HCT116 (cell line): ENCODE measurements at regions not wholly inside any gene's neighbourhood (a gene's known extent, or its start where the extent isn't known, plus 50 kb on each side); places are given as distances from the start of the nearest gene placed in this dataset.

Experiments used
- CEBPB ChIP-seq: IDR thresholded peaks from 2 replicates; pipeline ENCODE4 v1.6.1; 2012; ENCODE audit warnings: low read depth
- CTCF ChIP-seq, 3 experiments: fragments of 200-600 bp in 1 of 3; sonication (generic) in 1 of 3; IDR thresholded peaks in 2 of 3; conservative IDR thresholded peaks in 1 of 3; 2 replicates each; pipeline ENCODE4 v1.5.1; 2012 to 2017; ENCODE audit warnings: low read depth in 2 of 3, low read length in 2 of 3, antibody characterized with exemption in 1 of 3, borderline replicate concordance in 1 of 3, control low read depth in 1 of 3, mild to moderate bottlenecking in 1 of 3, mixed read lengths in 1 of 3, mixed run types in 1 of 3, moderate library complexity in 1 of 3; ENCODE audit not compliant: insufficient read depth in 1 of 3
- EGR1 ChIP-seq: IDR thresholded peaks from 2 replicates; pipeline ENCODE4 v1.6.1; 2012; ENCODE audit warnings: low read depth
- EZH2 ChIP-seq: fragments of 200-600 bp; sonication (generic); IDR thresholded peaks from 2 replicates; pipeline ENCODE4 v1.6.1; 2017; ENCODE audit warnings: antibody characterized with exemption, mixed run types
- EZH2phosphoT487 ChIP-seq: fragments of 200-600 bp; IDR thresholded peaks from 2 replicates; pipeline ENCODE4 v1.6.1; 2018; ENCODE audit warnings: antibody characterized with exemption, borderline replicate concordance
- POLR2A ChIP-seq: IDR thresholded peaks from 2 replicates; pipeline ENCODE4 v1.7.0; 2011; ENCODE audit warnings: borderline replicate concordance; ENCODE audit not compliant: insufficient read depth, insufficient read length; ENCODE audit errors: extremely low read depth
- RAD21 ChIP-seq: IDR thresholded peaks from 2 replicates; pipeline ENCODE4 v1.6.1; 2012; ENCODE audit warnings: low read depth, mild to moderate bottlenecking
- SIN3A ChIP-seq: IDR thresholded peaks from 2 replicates; pipeline ENCODE4 v1.6.1; 2012; ENCODE audit warnings: low read depth

DNA sequence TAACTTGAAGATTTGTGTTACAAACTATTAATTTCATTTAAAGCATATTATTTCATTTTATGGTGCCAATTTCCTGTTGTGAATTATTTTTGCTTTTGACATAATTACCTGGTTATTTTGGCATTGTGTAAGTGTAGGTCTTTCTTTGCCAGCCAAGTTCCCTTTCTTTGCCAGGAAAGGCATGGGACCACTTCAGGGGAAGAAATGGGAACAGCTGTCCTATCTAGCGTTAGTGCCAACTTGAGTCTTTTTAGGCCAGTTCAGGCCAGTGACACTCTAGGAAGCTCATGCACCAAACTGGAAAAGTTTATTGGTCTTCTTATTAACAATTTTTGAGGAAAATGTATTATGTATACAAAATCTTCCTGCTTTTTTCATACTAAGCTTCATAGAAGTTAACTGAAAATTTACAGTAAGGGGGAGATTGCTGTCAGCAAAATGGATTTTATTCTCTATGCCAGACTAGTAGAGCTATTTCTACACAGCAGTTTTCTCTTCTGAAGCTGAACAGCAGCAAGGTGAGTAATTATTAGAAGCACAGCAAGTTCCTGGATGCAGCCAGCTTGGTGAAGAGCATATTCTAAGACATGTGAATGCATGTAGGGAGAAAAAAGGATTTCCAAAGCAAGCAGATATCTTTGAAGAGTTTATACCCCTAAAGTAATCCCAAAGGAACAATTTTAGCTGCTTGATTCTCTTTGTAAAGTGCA, 914.6 kb upstream of the ADGRL4 start:
- TF ChIP-seq EGR1: no peak
- TF ChIP-seq POLR2A: no peak
- no peak for TF ChIP-seq CTCF (IDR thresholded peaks at IDR 0.05 in 2 of 3, conservative IDR thresholded peaks at IDR 0.05 in 1 of 3; ENCODE audit: borderline replicate concordance in 1 of 3, insufficient read depth in 1 of 3, low read depth in 2 of 3, low read length in 2 of 3)
- TF ChIP-seq EZH2phosphoT487: no peak
- no peak for TF ChIP-seq RAD21
- no peak for TF ChIP-seq EZH2
- TF ChIP-seq CEBPB: no peak
- no peak for TF ChIP-seq SIN3A
